ENCODE measurements at regions not wholly inside any gene's neighbourhood (a gene's known extent, or its start where the extent isn't known, plus 50 kb on each side); places are given as distances from the start of the nearest gene placed in this dataset.

- DNase-seq (ENCODE audit: low spot score), result no peak
These were observed 101.0 kb upstream of the THBS1 start for GRCh38 chr15:39479911-39480310.

- no peak for DNase-seq (ENCODE audit: low spot score)
These were observed 98.4 kb upstream of the THBS1 start for GRCh38 chr15:39482459-39482858.

GRCh38 chr15:39486621-39487457, 94.0 kb upstream of the THBS1 start:
- no peak for DNase-seq (ENCODE audit: low spot score)

- DNase-seq (ENCODE audit: low spot score), result no peak
These were observed 93.5 kb upstream of the THBS1 start for GRCh38 chr15:39487458-39487735.

GRCh38 chr15:39488516-39488915, 92.4 kb upstream of the THBS1 start:
- DNase-seq (ENCODE audit: low spot score), result no peak

- no peak for DNase-seq (ENCODE audit: low spot score)
These were observed 91.9 kb upstream of the THBS1 start for GRCh38 chr15:39488961-39489360.

- no peak for DNase-seq (ENCODE audit: low spot score)
These were observed 89.6 kb upstream of the THBS1 start for GRCh38 chr15:39491115-39491885.

- no peak for DNase-seq (ENCODE audit: low spot score)
These were observed 88.9 kb upstream of the THBS1 start for GRCh38 chr15:39491886-39492490.

GRCh38 chr15:39493424-39494067, 87.3 kb upstream of the THBS1 start:
- no peak for DNase-seq (ENCODE audit: low spot score)

- no peak for DNase-seq (ENCODE audit: low spot score)
These were observed 86.4 kb upstream of the THBS1 start for GRCh38 chr15:39494462-39494861.

GRCh38 chr15:39495871-39496840, 84.7 kb upstream of the THBS1 start:
- no peak for DNase-seq (ENCODE audit: low spot score)

GRCh38 chr15:39497016-39497758, 83.7 kb upstream of the THBS1 start:
- DNase-seq (ENCODE audit: low spot score), result no peak

GRCh38 chr15:39497759-39498565, 82.9 kb upstream of the THBS1 start:
- DNase-seq (ENCODE audit: low spot score), result no peak

GRCh38 chr15:39498629-39499028, 82.2 kb upstream of the THBS1 start:
- DNase-seq (ENCODE audit: low spot score), result no peak

- no peak for DNase-seq (ENCODE audit: low spot score)
These were observed 81.8 kb upstream of the THBS1 start for GRCh38 chr15:39499042-39499441.

- DNase-seq (ENCODE audit: low spot score), result no peak
These were observed 81.2 kb upstream of the THBS1 start for GRCh38 chr15:39499681-39500080.

GRCh38 chr15:39501366-39502081, 79.4 kb upstream of the THBS1 start:
- DNase-seq (ENCODE audit: low spot score), result no peak

GRCh38 chr15:39502082-39502447, 78.8 kb upstream of the THBS1 start:
- DNase-seq (ENCODE audit: low spot score), result no peak

GRCh38 chr15:39502611-39503195, 78.2 kb upstream of the THBS1 start:
- no peak for DNase-seq (ENCODE audit: low spot score)
